ENCODE measurements at regions not wholly inside any gene's neighbourhood (a gene's known extent, or its start where the extent isn't known, plus 50 kb on each side); places are given as distances from the start of the nearest gene placed in this dataset.

- Histone ChIP-seq H3K4me1 (ENCODE audit: control insufficient read depth in 1 of 2, insufficient read depth in 2 of 2, low read depth in 1 of 2, low read length in 1 of 2) (no peaks in the 10 kb centered on the region), H3K79me2 (ENCODE audit: insufficient read depth) (no peaks in the 10 kb centered on the region), H3K9me2 (no peaks in the 10 kb centered on the region), H3K9me3 (no peaks in the 10 kb centered on the region), H3K27me3 (ENCODE audit: insufficient read depth) (no peaks in the 10 kb centered on the region), H3K4me2 (no peak overlapping the region), H3F3A (replicated peaks; ENCODE audit: insufficient read depth) (peaks cover 11% of the 10 kb centered on the region), H3K4me3 (ENCODE audit: low read depth in 2 of 2, low read length in 1 of 2) (no peak overlapping the region), H4K20me1 (ENCODE audit: insufficient read depth) (no peaks in the 10 kb centered on the region), H3K27ac (ENCODE audit: low read depth in 2 of 2, low read length in 1 of 2) (no peak overlapping the region), H2AFZ (ENCODE audit: low read depth) (no peak overlapping the region), H3K9ac (no peak overlapping the region), H3K36me3 (replicated peaks in 1 of 2; ENCODE audit: control insufficient read depth in 1 of 2, insufficient read depth in 2 of 2, low read length in 1 of 2) (no peaks in the 10 kb centered on the region)
- CTCF ChIA-PET, result interaction anchor here (0.6 kb wide), 1 partner anchor 10 kb away, joined by 3 read pairs; no protein-coding TSS in a partner anchor
- TF ChIP-seq SIN3A (IDR thresholded peaks at IDR 0.05; ENCODE audit: borderline replicate concordance, low read depth, low read length) (no peak), CHD2 (IDR thresholded peaks at IDR 0.05; ENCODE audit: low read length, partially characterized antibody) (no peak), PBX3 (IDR thresholded peaks at IDR 0.05) (no peak), EZH2phosphoT487 (IDR thresholded peaks at IDR 0.05; ENCODE audit: borderline replicate concordance, low read depth) (no peak), YY1 (IDR thresholded peaks at IDR 0.05; ENCODE audit: low read depth) (no peak), FOSL2 (IDR thresholded peaks at IDR 0.05; ENCODE audit: borderline replicate concordance, low read depth) (no peak)
- TF ChIP-seq, protein P1, sequence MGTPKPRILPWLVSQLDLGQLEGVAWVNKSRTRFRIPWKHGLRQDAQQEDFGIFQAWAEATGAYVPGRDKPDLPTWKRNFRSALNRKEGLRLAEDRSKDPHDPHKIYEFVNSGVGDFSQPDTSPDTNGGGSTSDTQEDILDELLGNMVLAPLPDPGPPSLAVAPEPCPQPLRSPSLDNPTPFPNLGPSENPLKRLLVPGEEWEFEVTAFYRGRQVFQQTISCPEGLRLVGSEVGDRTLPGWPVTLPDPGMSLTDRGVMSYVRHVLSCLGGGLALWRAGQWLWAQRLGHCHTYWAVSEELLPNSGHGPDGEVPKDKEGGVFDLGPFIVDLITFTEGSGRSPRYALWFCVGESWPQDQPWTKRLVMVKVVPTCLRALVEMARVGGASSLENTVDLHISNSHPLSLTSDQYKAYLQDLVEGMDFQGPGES (IDR thresholded peaks at IDR 0.05; ENCODE audit: low read depth, low read length), result no peak
- TF ChIP-seq, protein P2, sequence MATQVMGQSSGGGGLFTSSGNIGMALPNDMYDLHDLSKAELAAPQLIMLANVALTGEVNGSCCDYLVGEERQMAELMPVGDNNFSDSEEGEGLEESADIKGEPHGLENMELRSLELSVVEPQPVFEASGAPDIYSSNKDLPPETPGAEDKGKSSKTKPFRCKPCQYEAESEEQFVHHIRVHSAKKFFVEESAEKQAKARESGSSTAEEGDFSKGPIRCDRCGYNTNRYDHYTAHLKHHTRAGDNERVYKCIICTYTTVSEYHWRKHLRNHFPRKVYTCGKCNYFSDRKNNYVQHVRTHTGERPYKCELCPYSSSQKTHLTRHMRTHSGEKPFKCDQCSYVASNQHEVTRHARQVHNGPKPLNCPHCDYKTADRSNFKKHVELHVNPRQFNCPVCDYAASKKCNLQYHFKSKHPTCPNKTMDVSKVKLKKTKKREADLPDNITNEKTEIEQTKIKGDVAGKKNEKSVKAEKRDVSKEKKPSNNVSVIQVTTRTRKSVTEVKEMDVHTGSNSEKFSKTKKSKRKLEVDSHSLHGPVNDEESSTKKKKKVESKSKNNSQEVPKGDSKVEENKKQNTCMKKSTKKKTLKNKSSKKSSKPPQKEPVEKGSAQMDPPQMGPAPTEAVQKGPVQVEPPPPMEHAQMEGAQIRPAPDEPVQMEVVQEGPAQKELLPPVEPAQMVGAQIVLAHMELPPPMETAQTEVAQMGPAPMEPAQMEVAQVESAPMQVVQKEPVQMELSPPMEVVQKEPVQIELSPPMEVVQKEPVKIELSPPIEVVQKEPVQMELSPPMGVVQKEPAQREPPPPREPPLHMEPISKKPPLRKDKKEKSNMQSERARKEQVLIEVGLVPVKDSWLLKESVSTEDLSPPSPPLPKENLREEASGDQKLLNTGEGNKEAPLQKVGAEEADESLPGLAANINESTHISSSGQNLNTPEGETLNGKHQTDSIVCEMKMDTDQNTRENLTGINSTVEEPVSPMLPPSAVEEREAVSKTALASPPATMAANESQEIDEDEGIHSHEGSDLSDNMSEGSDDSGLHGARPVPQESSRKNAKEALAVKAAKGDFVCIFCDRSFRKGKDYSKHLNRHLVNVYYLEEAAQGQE (IDR thresholded peaks at IDR 0.05; ENCODE audit: low read depth, low read length), result no peak
- 13% methylated on average over 1 of the region's 1 CpG for WGBS (ENCODE audit: low lambda C conversion rate)
- DNase-seq, result no peak
- POLR2A ChIA-PET, result no interaction called here
Measured at GRCh38 chr12:119936705-119937311, 52.2 kb upstream of the BICDL1 start.

- H2AFZ ChIP-seq (ENCODE audit: low read depth), result no peak overlapping the region
- POLR2A ChIA-PET, result no interaction called here
- CTCF ChIA-PET, result interaction anchor here (0.6 to 2.2 kb wide), 4 partner anchors 9 to 135 kb away, joined by 3 to 17 read pairs (median 3); no protein-coding TSS in a partner anchor
- no peak overlapping the region; a peak in 1 of 4 replicates for H3K4me3 ChIP-seq (ENCODE audit: low read depth in 2 of 2, low read length in 1 of 2)
- H3K9me3 ChIP-seq, result no peaks in the 10 kb centered on the region
- DNase-seq, result peak; percentile 76
- no peak overlapping the region for H3K27ac ChIP-seq (ENCODE audit: low read depth in 2 of 2, low read length in 1 of 2)
- WGBS (ENCODE audit: low lambda C conversion rate), result 23% methylated on average over 9 of the region's 9 CpGs
- no peaks in the 10 kb centered on the region for H3K36me3 ChIP-seq (replicated peaks in 1 of 2; ENCODE audit: control insufficient read depth in 1 of 2, insufficient read depth in 2 of 2, low read length in 1 of 2)
- H3K4me1 ChIP-seq (ENCODE audit: control insufficient read depth in 1 of 2, insufficient read depth in 2 of 2, low read depth in 1 of 2, low read length in 1 of 2), result no peaks in the 10 kb centered on the region
- H3K79me2 ChIP-seq (ENCODE audit: insufficient read depth), result no peaks in the 10 kb centered on the region
- H3F3A ChIP-seq (replicated peaks; ENCODE audit: insufficient read depth), result peaks cover 11% of the 10 kb centered on the region
- H3K4me2 ChIP-seq, result no peak overlapping the region
- H3K9me2 ChIP-seq, result no peaks in the 10 kb centered on the region
- no peak overlapping the region for H3K9ac ChIP-seq
- H4K20me1 ChIP-seq (ENCODE audit: insufficient read depth), result no peaks in the 10 kb centered on the region
- H3K27me3 ChIP-seq (ENCODE audit: insufficient read depth), result no peaks in the 10 kb centered on the region
- TF ChIP-seq PBX3 (IDR thresholded peaks at IDR 0.05), result no peak
- no peak for TF ChIP-seq USF1 (IDR thresholded peaks at IDR 0.05; ENCODE audit: borderline replicate concordance, low read depth)
- TF ChIP-seq RXRA (IDR thresholded peaks at IDR 0.05; ENCODE audit: borderline replicate concordance, low read depth), result no peak
- TF ChIP-seq, protein P2 (IDR thresholded peaks at IDR 0.05; ENCODE audit: low read depth, low read length), result no peak
- TF ChIP-seq NFIC (IDR thresholded peaks at IDR 0.05; ENCODE audit: borderline replicate concordance), result no peak
- TF ChIP-seq EP300 (IDR thresholded peaks at IDR 0.05; ENCODE audit: borderline replicate concordance in 1 of 2, low read depth in 1 of 2, low read length in 1 of 2), result no peak
Measured at GRCh38 chr12:119938049-119938667, 50.9 kb upstream of the BICDL1 start.

Data from SK-N-SH (cell line).